ENCODE measurements at regions not wholly inside any gene's neighbourhood (a gene's known extent, or its start where the extent isn't known, plus 50 kb on each side); places are given as distances from the start of the nearest gene placed in this dataset.

DNA sequence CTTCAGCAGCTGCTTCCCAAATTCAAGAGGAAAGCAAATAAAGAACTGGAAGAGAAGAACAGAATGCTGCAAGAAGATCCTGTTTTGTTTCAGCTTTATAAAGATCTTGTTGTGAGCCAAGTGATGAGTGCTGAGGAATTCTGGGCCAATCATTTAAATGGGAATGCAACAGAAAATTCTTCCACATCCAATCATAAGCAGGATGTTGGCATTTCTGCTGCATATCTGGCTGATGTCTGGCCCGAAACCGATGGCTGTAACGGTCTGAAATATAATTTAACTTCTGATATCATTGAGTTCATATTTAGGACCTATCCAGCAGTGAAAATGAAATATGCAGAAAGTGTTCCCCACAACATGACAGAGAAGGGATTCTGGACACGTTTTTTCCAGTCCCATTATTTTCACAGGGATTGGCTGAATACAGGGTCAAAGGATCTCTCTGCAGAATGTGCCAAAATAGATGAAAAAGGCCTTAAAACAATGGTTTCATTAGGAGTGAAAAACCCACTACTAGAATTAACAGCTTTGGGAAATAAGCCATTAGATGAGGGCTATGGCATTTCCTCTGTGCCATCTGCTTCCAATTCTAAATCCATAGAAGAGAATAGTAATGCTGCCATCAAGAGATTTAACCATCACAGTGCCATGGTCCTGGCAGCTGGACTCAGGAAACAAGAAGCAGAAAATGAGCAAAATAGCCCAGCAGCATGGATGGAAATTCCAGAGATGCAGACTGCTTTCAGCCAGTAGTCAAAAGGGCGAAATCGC lies 175.6 kb downstream of the MC4R start:
- Histone ChIP-seq H2BK5ac (ENCODE audit: low read length) (no peak overlapping the region), H4K8ac (ENCODE audit: low read depth, low read length) (no peak overlapping the region), H3K4me2 (ENCODE audit: insufficient read depth, low read length, poor library complexity, severe bottlenecking) (no peak overlapping the region), H2BK120ac (ENCODE audit: low read depth, low read length) (no peak overlapping the region), H3K4me3 (ENCODE audit: low read length in 2 of 2) (no peak overlapping the region), H3K4me1 (ENCODE audit: control insufficient read depth in 2 of 2, insufficient read depth in 1 of 2, low read depth in 1 of 2, low read length in 2 of 2) (no peaks in the 10 kb centered on the region), H2AFZ (ENCODE audit: low read length) (no peak overlapping the region), H3K23ac (ENCODE audit: low read depth, low read length, poor library complexity) (no peak overlapping the region), H3K79me1 (ENCODE audit: low read depth, low read length) (no peaks in the 10 kb centered on the region), H3K14ac (ENCODE audit: low read length) (no peak overlapping the region), H3K27me3 (ENCODE audit: control insufficient read depth in 3 of 3, insufficient read depth in 3 of 3, low read depth in 1 of 3, low read length in 3 of 3) (no peaks in the 10 kb centered on the region), H3K36me3 (replicated peaks in 1 of 2; ENCODE audit: control insufficient read depth in 2 of 2, insufficient read depth in 2 of 2, low read length in 2 of 2) (no peaks in the 10 kb centered on the region), H3K4ac (ENCODE audit: low read length) (no peak overlapping the region), H3K27ac (replicated peaks; ENCODE audit: low read length) (no peak overlapping the region), H2BK12ac (ENCODE audit: low read length) (no peak overlapping the region), H3K18ac (ENCODE audit: low read length) (no peak overlapping the region), H2BK15ac (ENCODE audit: low read length) (no peak overlapping the region), H4K91ac (ENCODE audit: low read depth, low read length, poor library complexity) (no peak overlapping the region), H3K9ac (ENCODE audit: low read depth, low read length, poor library complexity) (no peak overlapping the region), H3K9me3 (replicated peaks in 1 of 2; ENCODE audit: control insufficient read depth in 2 of 2, insufficient read depth in 1 of 2, low read depth in 1 of 2, low read length in 2 of 2) (no peaks in the 10 kb centered on the region), H2AK5ac (ENCODE audit: low read depth, low read length) (no peak overlapping the region)
- WGBS, 2 donors (ENCODE audit: extremely low coverage in 2 of 2, insufficient read length in 2 of 2, insufficient replicate concordance in 1 of 2) = no CpG with 5 or more reads among the region's 6 CpGs
- DNase-seq (ENCODE audit: low spot score) = no peak

DNA sequence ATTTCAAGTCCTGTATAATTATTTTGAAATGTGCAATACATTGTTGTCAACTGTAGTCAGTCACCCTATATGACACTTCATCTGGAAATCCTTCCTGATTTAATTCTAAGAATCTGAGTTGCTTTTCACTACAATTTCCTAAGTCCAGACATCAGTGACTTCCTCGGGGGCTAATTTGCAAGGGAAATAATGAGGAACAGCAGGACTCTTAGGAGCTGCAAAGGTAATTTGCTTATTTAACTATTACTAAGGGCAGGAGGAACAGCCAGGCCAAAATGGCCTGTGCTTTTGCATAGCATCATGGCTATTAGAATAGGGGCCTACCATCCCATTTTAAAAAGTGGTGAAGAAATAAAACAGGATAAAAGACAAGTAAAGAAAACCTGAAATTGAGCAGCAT lies 178.8 kb downstream of the MC4R start:
- no peak overlapping the region for H2AFZ ChIP-seq (ENCODE audit: low read length)
- WGBS, 2 donors (ENCODE audit: extremely low coverage in 2 of 2, insufficient read length in 2 of 2, insufficient replicate concordance in 1 of 2) = no CpG with 5 or more reads among the region's 1 CpG
- no peak overlapping the region for H3K14ac ChIP-seq (ENCODE audit: low read length)
- no peak overlapping the region for H2BK15ac ChIP-seq (ENCODE audit: low read length)
- no peak overlapping the region for H3K18ac ChIP-seq (ENCODE audit: low read length)
- H2BK12ac ChIP-seq (ENCODE audit: low read length) = no peak overlapping the region
- H3K27ac ChIP-seq (replicated peaks; ENCODE audit: low read length) = no peak overlapping the region
- no peaks in the 10 kb centered on the region for H3K36me3 ChIP-seq (replicated peaks in 1 of 2; ENCODE audit: control insufficient read depth in 2 of 2, insufficient read depth in 2 of 2, low read length in 2 of 2)
- H2AK5ac ChIP-seq (ENCODE audit: low read depth, low read length) = no peak overlapping the region
- no peak overlapping the region for H2BK5ac ChIP-seq (ENCODE audit: low read length)
- no peak overlapping the region for H3K4me2 ChIP-seq (ENCODE audit: insufficient read depth, low read length, poor library complexity, severe bottlenecking)
- H3K27me3 ChIP-seq (ENCODE audit: control insufficient read depth in 3 of 3, insufficient read depth in 3 of 3, low read depth in 1 of 3, low read length in 3 of 3) = no peaks in the 10 kb centered on the region
- no peak overlapping the region for H3K4ac ChIP-seq (ENCODE audit: low read length)
- H3K23ac ChIP-seq (ENCODE audit: low read depth, low read length, poor library complexity) = no peak overlapping the region
- no peak overlapping the region for H2BK120ac ChIP-seq (ENCODE audit: low read depth, low read length)
- H3K9me3 ChIP-seq (replicated peaks in 1 of 2; ENCODE audit: control insufficient read depth in 2 of 2, insufficient read depth in 1 of 2, low read depth in 1 of 2, low read length in 2 of 2) = no peaks in the 10 kb centered on the region
- no peaks in the 10 kb centered on the region for H3K79me1 ChIP-seq (ENCODE audit: low read depth, low read length)
- no peak overlapping the region for H4K91ac ChIP-seq (ENCODE audit: low read depth, low read length, poor library complexity)
- DNase-seq (ENCODE audit: low spot score) = no peak
- H3K9ac ChIP-seq (ENCODE audit: low read depth, low read length, poor library complexity) = no peak overlapping the region
- no peak overlapping the region for H4K8ac ChIP-seq (ENCODE audit: low read depth, low read length)
- H3K4me3 ChIP-seq (ENCODE audit: low read length in 2 of 2) = no peak overlapping the region
- H3K4me1 ChIP-seq (ENCODE audit: control insufficient read depth in 2 of 2, insufficient read depth in 1 of 2, low read depth in 1 of 2, low read length in 2 of 2) = no peaks in the 10 kb centered on the region

DNA sequence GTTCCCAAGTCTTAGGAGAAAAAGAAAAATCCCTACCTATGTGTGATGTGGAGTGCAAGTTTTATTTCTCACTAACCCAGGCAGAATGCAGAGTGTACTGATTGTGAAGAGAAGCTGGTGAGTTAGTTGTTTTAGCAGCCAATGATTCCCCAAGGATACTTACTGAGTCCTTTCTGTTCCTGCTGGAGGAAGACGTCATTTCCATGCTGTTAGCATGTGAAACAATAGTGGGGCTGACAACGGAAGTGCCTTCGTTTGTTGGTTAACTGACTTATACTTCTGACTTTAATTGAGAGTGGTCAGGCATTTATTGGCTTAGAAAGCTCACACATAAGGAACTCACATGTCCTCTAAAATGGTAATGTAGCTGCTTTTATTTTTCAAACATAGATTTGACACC lies 180.6 kb downstream of the MC4R start:
- H3K23ac ChIP-seq (ENCODE audit: low read depth, low read length, poor library complexity) = no peak overlapping the region
- no peak overlapping the region for H4K91ac ChIP-seq (ENCODE audit: low read depth, low read length, poor library complexity)
- no peak overlapping the region for H2BK5ac ChIP-seq (ENCODE audit: low read length)
- H3K4me2 ChIP-seq (ENCODE audit: insufficient read depth, low read length, poor library complexity, severe bottlenecking) = no peak overlapping the region
- H3K79me1 ChIP-seq (ENCODE audit: low read depth, low read length) = no peaks in the 10 kb centered on the region
- H3K4me3 ChIP-seq (ENCODE audit: low read length in 2 of 2) = no peak overlapping the region
- H2BK15ac ChIP-seq (ENCODE audit: low read length) = no peak overlapping the region
- no peaks in the 10 kb centered on the region for H3K27me3 ChIP-seq (ENCODE audit: control insufficient read depth in 3 of 3, insufficient read depth in 3 of 3, low read depth in 1 of 3, low read length in 3 of 3)
- H3K9me3 ChIP-seq (replicated peaks in 1 of 2; ENCODE audit: control insufficient read depth in 2 of 2, insufficient read depth in 1 of 2, low read depth in 1 of 2, low read length in 2 of 2) = no peaks in the 10 kb centered on the region
- no peak for DNase-seq (ENCODE audit: low spot score)
- H3K4me1 ChIP-seq (ENCODE audit: control insufficient read depth in 2 of 2, insufficient read depth in 1 of 2, low read depth in 1 of 2, low read length in 2 of 2) = no peaks in the 10 kb centered on the region
- no CpG with 5 or more reads among the region's 3 CpGs for WGBS, 2 donors (ENCODE audit: extremely low coverage in 2 of 2, insufficient read length in 2 of 2, insufficient replicate concordance in 1 of 2)
- H3K14ac ChIP-seq (ENCODE audit: low read length) = no peak overlapping the region
- no peak overlapping the region for H2BK120ac ChIP-seq (ENCODE audit: low read depth, low read length)
- no peak overlapping the region for H2AFZ ChIP-seq (ENCODE audit: low read length)
- no peak overlapping the region for H2BK12ac ChIP-seq (ENCODE audit: low read length)
- H3K18ac ChIP-seq (ENCODE audit: low read length) = no peak overlapping the region
- H4K8ac ChIP-seq (ENCODE audit: low read depth, low read length) = no peak overlapping the region
- H3K9ac ChIP-seq (ENCODE audit: low read depth, low read length, poor library complexity) = no peak overlapping the region
- no peaks in the 10 kb centered on the region for H3K36me3 ChIP-seq (replicated peaks in 1 of 2; ENCODE audit: control insufficient read depth in 2 of 2, insufficient read depth in 2 of 2, low read length in 2 of 2)
- H3K4ac ChIP-seq (ENCODE audit: low read length) = no peak overlapping the region
- H3K27ac ChIP-seq (replicated peaks; ENCODE audit: low read length) = no peak overlapping the region
- H2AK5ac ChIP-seq (ENCODE audit: low read depth, low read length) = no peak overlapping the region

GRCh38 chr18:60189856-60190255 lies 182.7 kb downstream of the MC4R start:
- Histone ChIP-seq H3K27ac (replicated peaks; ENCODE audit: low read length) (no peak overlapping the region), H2AK5ac (ENCODE audit: low read depth, low read length) (no peak overlapping the region), H2BK5ac (ENCODE audit: low read length) (no peak overlapping the region), H3K79me1 (ENCODE audit: low read depth, low read length) (no peaks in the 10 kb centered on the region), H3K9me3 (replicated peaks in 1 of 2; ENCODE audit: control insufficient read depth in 2 of 2, insufficient read depth in 1 of 2, low read depth in 1 of 2, low read length in 2 of 2) (no peaks in the 10 kb centered on the region), H4K91ac (ENCODE audit: low read depth, low read length, poor library complexity) (no peak overlapping the region), H2BK15ac (ENCODE audit: low read length) (no peak overlapping the region), H3K4me2 (ENCODE audit: insufficient read depth, low read length, poor library complexity, severe bottlenecking) (no peak overlapping the region), H2BK12ac (ENCODE audit: low read length) (no peak overlapping the region), H3K14ac (ENCODE audit: low read length) (no peak overlapping the region), H3K23ac (ENCODE audit: low read depth, low read length, poor library complexity) (no peak overlapping the region), H3K18ac (ENCODE audit: low read length) (no peak overlapping the region), H3K9ac (ENCODE audit: low read depth, low read length, poor library complexity) (no peak overlapping the region), H3K4me3 (ENCODE audit: low read length in 2 of 2) (no peak overlapping the region), H3K36me3 (replicated peaks in 1 of 2; ENCODE audit: control insufficient read depth in 2 of 2, insufficient read depth in 2 of 2, low read length in 2 of 2) (no peaks in the 10 kb centered on the region), H3K4me1 (ENCODE audit: control insufficient read depth in 2 of 2, insufficient read depth in 1 of 2, low read depth in 1 of 2, low read length in 2 of 2) (no peaks in the 10 kb centered on the region), H4K8ac (ENCODE audit: low read depth, low read length) (no peak overlapping the region), H3K4ac (ENCODE audit: low read length) (no peak overlapping the region), H3K27me3 (ENCODE audit: control insufficient read depth in 3 of 3, insufficient read depth in 3 of 3, low read depth in 1 of 3, low read length in 3 of 3) (no peaks in the 10 kb centered on the region), H2BK120ac (ENCODE audit: low read depth, low read length) (no peak overlapping the region), H2AFZ (ENCODE audit: low read length) (no peak overlapping the region)
- DNase-seq (ENCODE audit: low spot score) = no peak
- no CpG with 5 or more reads among the region's 2 CpGs for WGBS, 2 donors (ENCODE audit: extremely low coverage in 2 of 2, insufficient read length in 2 of 2, insufficient replicate concordance in 1 of 2)

Measured in neuronal stem cell (in vitro differentiated cells).